ENCODE measurements at regions not wholly inside any gene's neighbourhood (a gene's known extent, or its start where the extent isn't known, plus 50 kb on each side); places are given as distances from the start of the nearest gene placed in this dataset.

DNA sequence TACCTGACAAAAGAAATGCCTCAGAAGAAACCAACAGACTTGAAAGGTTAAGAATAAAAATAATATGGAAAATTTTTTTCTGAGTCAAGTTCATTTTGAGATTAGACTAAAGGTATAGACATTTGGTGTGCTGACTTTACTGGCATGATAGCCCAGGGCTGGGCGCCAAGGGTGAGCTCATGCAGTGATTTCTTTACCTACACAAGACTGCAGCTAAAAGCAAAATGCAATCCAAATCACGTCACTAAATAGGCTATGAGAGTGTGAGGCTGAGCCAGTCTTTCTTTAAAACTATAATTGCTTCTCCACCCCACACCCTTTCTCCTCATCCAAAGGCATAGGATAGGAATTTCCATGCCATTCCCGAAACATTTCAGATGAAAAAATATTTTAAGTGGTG is 196.5 kb downstream of the FAM76B start:
- TF ChIP-seq YY1 (IDR thresholded peaks at IDR 0.05; ENCODE audit: low read depth), result no peak
- no peak for TF ChIP-seq EGR1 (IDR thresholded peaks at IDR 0.05)
